GM23338 (cell line): ENCODE measurements at regions not wholly inside any gene's neighbourhood (a gene's known extent, or its start where the extent isn't known, plus 50 kb on each side); places are given as distances from the start of the nearest gene placed in this dataset.

Source experiments
- ATAC-seq: fragments of 200-7000 bp; cut with Tn5 transposase; 3 replicates; pipeline ENCODE4 v1.9.1; 2020
- DNase-seq: peaks from one replicate; pipeline ENCODE4 v3.0.0-alpha.2; 2015; ENCODE audit warnings: low spot score
- H2AFZ ChIP-seq: fragments of 200-600 bp; sonication (generic); 2 replicates; pipeline ENCODE4 v1.8.0; 2016; ENCODE audit warnings: antibody characterized with exemption, mild to moderate bottlenecking, moderate library complexity
- H3F3A ChIP-seq: fragments of 200-600 bp; sonication (generic); replicated peaks from 2 replicates; pipeline ENCODE4 v1.8.0; 2017; ENCODE audit warnings: antibody characterized with exemption, mixed run types, low read depth
- H3K27ac ChIP-seq: fragments of 200-600 bp; sonication (generic); 2 replicates; pipeline ENCODE4 v1.6.1; 2016; ENCODE audit warnings: low read depth
- H3K27me3 ChIP-seq: fragments of 200-600 bp; sonication (generic); 2 replicates; pipeline ENCODE4 v1.8.0; 2016; ENCODE audit warnings: mild to moderate bottlenecking, mixed run types, moderate library complexity; ENCODE audit not compliant: insufficient read depth
- H3K36me3 ChIP-seq: fragments of 200-600 bp; sonication (generic); 2 replicates; pipeline ENCODE4 v1.8.0; 2016; ENCODE audit warnings: mild to moderate bottlenecking; ENCODE audit not compliant: insufficient read depth
- H3K4me1 ChIP-seq: fragments of 200-600 bp; sonication (generic); 2 replicates; pipeline ENCODE4 v1.8.0; 2016; ENCODE audit warnings: mild to moderate bottlenecking, moderate library complexity; ENCODE audit not compliant: insufficient read depth
- H3K4me2 ChIP-seq: fragments of 200-600 bp; sonication (generic); 2 replicates; pipeline ENCODE4 v1.7.1; 2017; ENCODE audit warnings: mixed run types
- H3K4me3 ChIP-seq: fragments of 200-600 bp; sonication (generic); 2 replicates; pipeline ENCODE4 v1.6.1; 2016; ENCODE audit warnings: mixed run types
- H3K79me2 ChIP-seq: fragments of 200-600 bp; sonication (generic); replicated peaks from 2 replicates; pipeline ENCODE4 v1.8.0; 2017; ENCODE audit warnings: mild to moderate bottlenecking; ENCODE audit not compliant: insufficient read depth
- H3K9me2 ChIP-seq: fragments of 200-600 bp; sonication (generic); 2 replicates; pipeline ENCODE4 v1.8.0; 2017; ENCODE audit not compliant: insufficient read depth
- H4K20me1 ChIP-seq: fragments of 200-600 bp; sonication (generic); replicated peaks from 2 replicates; pipeline ENCODE4 v1.8.0; 2017; ENCODE audit warnings: mild to moderate bottlenecking; ENCODE audit not compliant: insufficient read depth
- H3K27ac Mint-ChIP-seq: 2 replicates; pipeline ENCODE4 v1.8.0; 2020; ENCODE audit warnings: inconsistent platforms, mild to moderate bottlenecking, moderate library complexity, mixed read lengths
- H3K27me3 Mint-ChIP-seq: 3 replicates; pipeline ENCODE4 v1.8.0; 2022; ENCODE audit warnings: low read depth, mild to moderate bottlenecking, moderate library complexity, mixed read lengths, inconsistent platforms; ENCODE audit not compliant: insufficient read depth, poor library complexity
- H3K36me3 Mint-ChIP-seq: 3 replicates; pipeline ENCODE4 v1.8.0; 2021; ENCODE audit warnings: low read depth, mild to moderate bottlenecking, inconsistent platforms, moderate library complexity, mixed read lengths
- H3K4me1 Mint-ChIP-seq: 3 replicates; pipeline ENCODE4 v1.8.0; 2020; ENCODE audit warnings: mild to moderate bottlenecking, inconsistent platforms, mixed read lengths
- H3K4me3 Mint-ChIP-seq: 3 replicates; pipeline ENCODE4 v1.8.0; 2021; ENCODE audit warnings: moderate library complexity, mild to moderate bottlenecking, inconsistent platforms, mixed read lengths
- H3K9me3 Mint-ChIP-seq: 3 replicates; pipeline ENCODE4 v1.8.0; 2020; ENCODE audit warnings: moderate library complexity, mild to moderate bottlenecking, inconsistent platforms, mixed read lengths
- CREB1 ChIP-seq: fragments of 250-450 bp; sonication (Bioruptor Pico); IDR thresholded peaks from 2 replicates; pipeline ENCODE4 v1.5.0; 2020; ENCODE audit warnings: low read depth, mild to moderate bottlenecking, moderate library complexity
- CTCF ChIP-seq, 2 experiments: fragments of 200-600 bp in 1 of 2; sonication (generic) in 1 of 2; conservative IDR thresholded peaks; 2 replicates each; pipeline versions ENCODE4 v1.5.1 to v1.6.1; 2016 to 2017; ENCODE audit warnings: antibody characterized with exemption in 2 of 2, low read depth in 2 of 2, mild to moderate bottlenecking in 2 of 2, moderate library complexity in 1 of 2
- ETS1 ChIP-seq: IDR thresholded peaks from 2 replicates; pipeline ENCODE4 v1.6.1; 2016; ENCODE audit warnings: antibody characterized with exemption
- EZH2 ChIP-seq: fragments of 200-600 bp; sonication (generic); IDR thresholded peaks from one replicate; pipeline ENCODE4 v1.8.0; 2017; ENCODE audit warnings: antibody characterized with exemption, mild to moderate bottlenecking, low read depth; ENCODE audit not compliant: unreplicated experiment
- EZH2phosphoT487 ChIP-seq: fragments of 200-600 bp; sonication (generic); IDR thresholded peaks from one replicate; pipeline ENCODE4 v1.8.1; 2018; ENCODE audit warnings: antibody characterized with exemption; ENCODE audit not compliant: unreplicated experiment
- JUNB ChIP-seq: IDR thresholded peaks from one replicate; pipeline ENCODE4 v1.6.1; 2016; ENCODE audit warnings: antibody characterized with exemption; ENCODE audit not compliant: unreplicated experiment
- NANOG ChIP-seq: IDR thresholded peaks from 2 replicates; pipeline ENCODE4 v1.6.1; 2016; ENCODE audit warnings: antibody characterized with exemption, borderline replicate concordance
- POLR2AphosphoS5 ChIP-seq: IDR thresholded peaks from 2 replicates; pipeline ENCODE4 v1.6.1; 2016; ENCODE audit warnings: antibody characterized with exemption, low read depth
- REST ChIP-seq: IDR thresholded peaks from one replicate; pipeline ENCODE4 v1.6.1; 2018; ENCODE audit warnings: antibody characterized with exemption; ENCODE audit not compliant: unreplicated experiment
- STAT1 ChIP-seq: IDR thresholded peaks from one replicate; pipeline ENCODE4 v1.6.1; 2016; ENCODE audit warnings: antibody characterized with exemption; ENCODE audit not compliant: unreplicated experiment
- ZNF114 ChIP-seq: fragments of 250-450 bp; sonication (Bioruptor Pico); IDR thresholded peaks from 2 replicates; pipeline ENCODE4 v1.5.0; 2020; ENCODE audit warnings: mild to moderate bottlenecking, moderate library complexity
- ZNF331 ChIP-seq: fragments of 250-450 bp; sonication (Bioruptor Pico); IDR thresholded peaks from 2 replicates; pipeline ENCODE4 v1.5.0; 2020; ENCODE audit warnings: low read depth, mild to moderate bottlenecking, moderate library complexity
- ZNF462 ChIP-seq: fragments of 250-450 bp; sonication (Bioruptor Pico); IDR thresholded peaks from 2 replicates; pipeline ENCODE4 v1.5.0; 2020; ENCODE audit warnings: mild to moderate bottlenecking, moderate library complexity

- Mint-ChIP-seq H3K9me3 (peaks cover 3% of the 10 kb centered on the region; the same call in 1 of the 3 replicates), H3K4me3 (no peak overlapping the region), H3K27me3 (no peaks in the 10 kb centered on the region), H3K4me1 (no peaks in the 10 kb centered on the region), H3K27ac (no peak overlapping the region), H3K36me3 (peaks cover 6% of the 10 kb centered on the region; the same call in 1 of the 3 replicates)
- H3K9me2 ChIP-seq, result no peaks in the 10 kb centered on the region
- H3K79me2 ChIP-seq, result no peaks in the 10 kb centered on the region
- H2AFZ ChIP-seq, result no peak overlapping the region
- no peaks in the 10 kb centered on the region for H3K4me1 ChIP-seq
- H3K4me3 ChIP-seq, result no peak overlapping the region
- no peaks in the 10 kb centered on the region for H3K36me3 ChIP-seq
- no peaks in the 10 kb centered on the region for H3K27me3 ChIP-seq
- TF ChIP-seq REST, result no peak
- TF ChIP-seq ETS1, result no peak
- TF ChIP-seq ZNF331 (CRISPR knock-in tag), result no peak
- TF ChIP-seq EZH2phosphoT487, result no peak
- TF ChIP-seq CTCF (conservative IDR thresholded peaks at IDR 0.05; ENCODE audit: low read depth in 2 of 2), result no peak
- TF ChIP-seq CREB1, result no peak
- no peak for TF ChIP-seq STAT1
- TF ChIP-seq ZNF114 (CRISPR knock-in tag), result no peak
- TF ChIP-seq JUNB, result no peak
- no peak for TF ChIP-seq ZNF462 (CRISPR knock-in tag)
- TF ChIP-seq NANOG, result no peak
- no peak for TF ChIP-seq POLR2AphosphoS5
- TF ChIP-seq EZH2, result no peak
- no peaks in the 10 kb centered on the region for H3F3A ChIP-seq
- DNase-seq (no peak), ATAC-seq (no peak)
- no peak overlapping the region for H3K27ac ChIP-seq
- no peak overlapping the region for H3K4me2 ChIP-seq
- no peaks in the 10 kb centered on the region for H4K20me1 ChIP-seq
These were observed 950.4 kb downstream of the EFNA5 start for GRCh38 chr5:106720367-106720766.
